T-helper 22 cell (primary cell): ENCODE measurements at regions not wholly inside any gene's neighbourhood (a gene's known extent, or its start where the extent isn't known, plus 50 kb on each side); places are given as distances from the start of the nearest gene placed in this dataset.
"Not testable (repeated sequence)": the region's sequence is repeated elsewhere in the genome, so short reads cannot be mapped to it uniquely, and the experiment has no call there.

ENCODE experiments used
- DNase-seq: peaks from one replicate; pipeline ENCODE4 v3.0.0-alpha.2; 2020; ENCODE audit warnings: low read depth

- no peak for DNase-seq
Observed at GRCh38 chr5:38148021-38148625, 110.2 kb upstream of the EGFLAM start.

DNA sequence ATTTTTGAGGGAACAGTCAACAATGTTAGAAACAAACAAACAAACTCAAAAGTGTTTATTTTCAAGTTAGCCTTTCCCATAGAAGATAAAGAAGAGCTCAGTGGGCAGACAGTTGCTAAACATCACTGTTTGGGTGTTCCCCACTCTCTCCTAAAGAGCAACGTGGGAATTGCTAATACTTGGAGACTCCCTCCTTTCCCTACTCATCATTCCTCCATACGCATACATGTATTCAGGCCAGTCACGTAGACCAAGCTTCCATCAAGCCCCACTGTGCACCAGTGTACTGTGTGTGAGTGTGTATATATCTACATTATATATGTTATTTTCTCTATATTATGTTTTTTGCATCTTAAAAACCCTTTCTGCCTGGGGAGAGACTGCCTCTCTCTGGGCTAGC is 115.0 kb upstream of the EGFLAM start:
- no peak for DNase-seq

DNA sequence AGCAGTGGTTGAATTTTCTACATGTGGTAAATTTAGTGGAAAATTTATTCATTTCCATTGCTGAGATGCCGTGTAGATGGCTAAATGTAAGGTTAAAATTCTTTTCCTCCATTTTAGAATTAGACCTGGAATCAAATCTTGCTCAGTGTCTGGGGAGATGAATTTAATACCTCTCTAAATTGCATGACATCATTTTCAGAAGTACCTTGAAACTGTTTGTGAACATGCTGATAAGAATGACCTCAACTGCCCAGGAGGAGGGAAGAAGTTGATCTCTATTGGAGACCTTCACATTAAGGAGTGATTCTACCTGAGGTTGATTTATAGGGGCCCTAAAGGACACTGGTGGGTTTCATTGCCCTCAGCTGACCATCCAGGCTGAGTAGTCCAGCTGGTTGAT is 116.7 kb upstream of the EGFLAM start:
- no peak for DNase-seq

GRCh38 chr5:38138574-38138973 is 119.8 kb upstream of the EGFLAM start:
- no peak for DNase-seq

GRCh38 chr5:38135486-38136039 is 122.8 kb upstream of the EGFLAM start:
- DNase-seq, result no peak

DNA sequence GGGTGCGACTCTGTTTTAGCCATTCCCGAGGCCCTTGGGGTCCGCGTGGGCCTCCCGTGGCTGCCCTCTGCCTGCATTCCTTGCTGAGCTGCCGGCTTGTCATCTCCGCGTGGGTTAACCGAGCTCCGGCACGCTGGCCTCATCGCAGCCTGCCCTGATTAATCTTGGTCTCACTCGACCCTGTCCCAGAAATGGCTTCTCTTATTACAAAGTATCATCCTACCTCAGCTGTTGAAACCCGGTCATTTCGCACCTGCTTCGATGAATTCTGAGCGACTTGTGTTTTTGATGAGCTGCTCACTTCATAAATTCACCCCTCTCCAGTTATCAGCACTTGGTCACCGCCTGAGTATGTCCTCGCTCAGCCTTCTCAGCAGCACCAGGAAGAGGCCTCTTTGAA is 123.5 kb upstream of the EGFLAM start:
- no peak for DNase-seq

DNA sequence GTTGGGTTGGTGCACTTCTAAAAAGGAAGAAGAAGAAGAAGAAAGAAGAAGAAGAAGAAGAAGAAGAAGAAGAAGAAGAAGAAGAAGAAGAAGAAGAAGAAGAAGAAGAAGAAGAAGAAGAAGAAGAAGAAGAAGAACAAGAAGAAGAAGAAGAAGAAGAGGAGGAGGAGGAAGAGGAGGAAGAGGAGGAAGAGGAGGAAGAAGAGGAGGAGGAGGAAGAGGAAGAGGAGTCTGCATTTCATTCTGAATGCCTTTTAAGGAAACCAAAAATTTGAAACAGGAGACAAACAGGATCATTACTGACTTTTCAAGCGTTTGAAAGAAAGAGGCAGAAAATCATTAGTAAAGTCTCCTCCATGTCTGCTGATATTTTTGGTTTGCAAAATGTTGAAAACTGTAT is 124.1 kb upstream of the EGFLAM start:
- DNase-seq, result not testable (repeated sequence)

- DNase-seq, result no peak
Observed at GRCh38 chr5:38131686-38132085, 126.7 kb upstream of the EGFLAM start.

GRCh38 chr5:38124321-38124720 is 134.0 kb upstream of the EGFLAM start:
- DNase-seq, result no peak

DNA sequence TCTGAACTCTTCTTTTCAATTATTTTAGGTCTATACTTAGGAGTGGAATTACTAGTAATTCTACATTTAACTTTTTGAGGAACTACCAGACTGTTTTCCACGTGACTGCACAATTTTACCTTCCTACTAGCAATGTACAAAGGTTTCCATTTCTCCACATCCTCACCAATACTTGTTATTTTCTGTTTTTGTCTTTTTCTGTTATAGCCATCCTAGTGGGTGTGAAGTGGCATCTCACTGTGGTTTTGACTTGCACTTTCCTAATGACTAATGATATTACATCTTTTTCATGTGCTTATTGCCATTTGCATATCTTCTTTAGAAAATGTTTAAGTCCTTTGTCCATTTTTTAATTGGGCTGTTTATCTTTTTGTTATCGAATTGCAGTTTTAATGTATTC is 136.9 kb upstream of the EGFLAM start:
- no peak for DNase-seq

DNA sequence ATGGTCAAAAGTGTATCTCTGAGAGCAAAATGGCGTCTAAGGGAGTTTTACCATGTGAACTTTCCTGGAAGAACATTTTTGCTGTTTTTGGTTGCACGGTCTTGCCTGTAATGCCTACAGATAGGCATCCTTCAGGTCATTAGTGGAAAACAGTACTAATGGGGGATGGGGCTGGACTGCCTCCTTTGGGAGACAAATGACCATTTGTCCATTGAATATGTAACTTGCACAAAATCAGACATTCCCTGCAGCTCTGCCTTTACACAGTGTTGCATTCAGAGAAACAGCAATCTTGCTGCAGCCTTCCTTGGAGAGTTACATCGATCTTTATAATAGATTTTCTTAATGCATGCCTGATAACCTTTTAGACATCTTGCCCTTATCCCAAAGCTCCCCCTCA is 138.5 kb upstream of the EGFLAM start:
- DNase-seq, result no peak

DNA sequence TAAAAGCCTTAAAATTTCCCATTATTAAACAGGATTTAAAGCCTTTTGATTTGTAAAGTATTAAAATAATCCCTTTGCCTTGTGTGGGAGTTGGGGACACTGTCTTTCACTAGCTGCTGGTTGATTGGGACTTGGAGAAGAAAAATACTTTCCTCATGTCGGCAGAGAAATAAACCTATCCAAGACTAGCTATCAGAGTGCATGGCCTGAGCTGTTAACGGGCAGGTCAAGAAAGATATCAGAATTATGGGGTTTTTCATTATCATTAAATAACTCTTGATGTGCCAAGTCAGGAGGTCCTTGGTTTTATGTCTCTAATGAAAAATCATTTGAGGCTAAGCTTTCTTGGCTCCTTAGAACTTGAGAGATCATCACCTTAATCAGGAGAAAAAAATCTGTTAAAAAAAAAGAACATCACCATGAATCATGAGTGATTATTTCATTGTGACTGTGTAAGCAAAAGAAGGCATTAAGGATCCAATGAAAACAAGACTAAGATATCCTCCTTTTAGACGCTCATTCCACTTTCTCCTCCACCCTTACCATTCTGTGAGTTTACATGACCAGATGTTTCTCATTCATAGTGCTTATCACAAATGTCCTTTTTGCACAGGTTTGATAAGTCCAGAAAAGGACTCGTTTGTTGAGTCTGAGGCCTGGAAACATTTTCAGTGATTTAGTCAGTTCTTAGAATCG is 140.4 kb upstream of the EGFLAM start:
- no peak for DNase-seq

GRCh38 chr5:38115318-38115827 is 143.0 kb upstream of the EGFLAM start:
- DNase-seq, result no peak

- DNase-seq, result no peak
Observed at GRCh38 chr5:38113880-38114279, 144.5 kb upstream of the EGFLAM start.

GRCh38 chr5:38113456-38113855 is 144.9 kb upstream of the EGFLAM start:
- no peak for DNase-seq

GRCh38 chr5:38112938-38113337 is 145.4 kb upstream of the EGFLAM start:
- DNase-seq, result no peak

DNA sequence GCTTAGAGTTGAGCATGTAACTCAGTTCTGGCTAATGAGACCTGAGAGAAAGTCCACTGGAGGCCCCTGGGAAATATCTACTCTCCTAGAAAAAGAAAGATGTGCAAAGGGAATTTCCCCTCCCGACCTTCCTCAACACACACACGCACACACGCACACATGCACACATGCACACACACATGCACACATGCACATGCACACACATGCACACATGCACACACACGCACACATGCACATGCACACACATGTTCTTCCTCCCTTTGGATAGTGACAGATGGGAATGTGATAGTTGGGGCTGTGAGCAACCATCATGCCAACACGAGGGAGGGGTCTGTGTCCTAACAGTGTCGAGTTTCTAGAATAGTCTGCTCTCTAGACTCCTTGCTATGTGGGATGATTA is 148.2 kb upstream of the EGFLAM start:
- no peak for DNase-seq

GRCh38 chr5:38107096-38107495 is 151.3 kb upstream of the EGFLAM start:
- DNase-seq, result no peak

DNA sequence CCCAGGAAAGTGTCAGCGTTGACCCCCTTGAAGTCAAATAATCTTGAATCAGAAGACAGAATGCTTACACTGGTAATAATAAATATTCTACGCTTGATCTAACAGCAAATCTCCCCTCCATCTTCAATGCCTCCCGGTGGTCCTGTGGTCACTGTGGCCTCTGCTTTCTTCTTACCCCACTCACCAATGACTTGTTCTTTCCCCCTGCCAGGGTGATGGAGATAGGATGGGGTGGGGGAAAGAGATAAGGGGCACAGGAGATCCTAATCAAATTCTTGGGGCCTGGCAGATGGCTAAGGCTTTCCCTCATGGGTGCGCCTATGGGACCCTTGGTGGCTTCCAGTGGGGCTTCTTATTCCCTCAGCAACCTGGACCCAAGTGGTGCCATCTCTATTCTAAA is 152.6 kb upstream of the EGFLAM start:
- no peak for DNase-seq

GRCh38 chr5:38105231-38105570 is 153.2 kb upstream of the EGFLAM start:
- no peak for DNase-seq

GRCh38 chr5:38104497-38105230 is 153.7 kb upstream of the EGFLAM start:
- DNase-seq, result no peak

DNA sequence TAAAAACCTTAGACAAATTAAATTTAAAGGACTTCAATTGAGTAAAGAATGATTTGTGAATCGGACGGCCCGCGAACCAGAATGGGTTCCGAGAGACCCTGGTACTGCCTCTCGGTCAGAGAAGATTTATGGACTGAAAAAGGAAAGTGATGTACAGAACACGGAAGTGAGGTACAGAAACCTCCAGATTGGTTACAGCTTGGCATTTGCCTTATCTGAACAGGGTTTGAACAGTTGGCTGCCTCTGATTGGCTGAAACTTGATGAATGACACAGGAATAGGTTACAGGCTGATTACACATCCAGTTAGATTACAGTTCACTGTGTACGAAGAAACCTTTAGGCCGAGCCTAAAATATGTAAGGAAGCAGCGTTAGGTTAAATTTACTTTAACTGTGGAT is 156.5 kb upstream of the EGFLAM start:
- DNase-seq, result no peak
